Chondrocyte (in vitro differentiated cells): ENCODE measurements at regions not wholly inside any gene's neighbourhood (a gene's known extent, or its start where the extent isn't known, plus 50 kb on each side); places are given as distances from the start of the nearest gene placed in this dataset.

Source experiments
- DNase-seq: peaks from one replicate; pipeline ENCODE4 v3.0.0; 2021; ENCODE audit warnings: mixed read lengths, low spot score
- H3K27ac Mint-ChIP-seq: one replicate; pipeline ENCODE4 v1.8.0; 2021; ENCODE audit warnings: mild to moderate bottlenecking, moderate library complexity, mixed read lengths; ENCODE audit not compliant: unreplicated experiment
- H3K27me3 Mint-ChIP-seq: 2 replicates; pipeline ENCODE4 v1.8.0; 2021; ENCODE audit warnings: low read depth, mixed read lengths
- H3K36me3 Mint-ChIP-seq: 2 replicates; pipeline ENCODE4 v1.8.0; 2021; ENCODE audit warnings: low read depth, mixed read lengths
- H3K4me1 Mint-ChIP-seq: 2 replicates; pipeline ENCODE4 v1.8.0; 2021; ENCODE audit warnings: low read depth, mild to moderate bottlenecking, mixed read lengths
- H3K4me3 Mint-ChIP-seq: one replicate; pipeline ENCODE4 v1.8.0; 2021; ENCODE audit warnings: mild to moderate bottlenecking, moderate library complexity, mixed read lengths; ENCODE audit not compliant: unreplicated experiment
- H3K9me3 Mint-ChIP-seq: 2 replicates; pipeline ENCODE4 v1.8.0; 2021; ENCODE audit warnings: low read depth, mixed read lengths
- TF ChIP-seq, protein P1 (sequence below): fragments of 200-600 bp; sonication (generic); IDR thresholded peaks from 2 replicates; pipeline ENCODE4 v1.5.0; 2021; ENCODE audit warnings: antibody characterized with exemption, mild to moderate bottlenecking, moderate library complexity

DNA sequence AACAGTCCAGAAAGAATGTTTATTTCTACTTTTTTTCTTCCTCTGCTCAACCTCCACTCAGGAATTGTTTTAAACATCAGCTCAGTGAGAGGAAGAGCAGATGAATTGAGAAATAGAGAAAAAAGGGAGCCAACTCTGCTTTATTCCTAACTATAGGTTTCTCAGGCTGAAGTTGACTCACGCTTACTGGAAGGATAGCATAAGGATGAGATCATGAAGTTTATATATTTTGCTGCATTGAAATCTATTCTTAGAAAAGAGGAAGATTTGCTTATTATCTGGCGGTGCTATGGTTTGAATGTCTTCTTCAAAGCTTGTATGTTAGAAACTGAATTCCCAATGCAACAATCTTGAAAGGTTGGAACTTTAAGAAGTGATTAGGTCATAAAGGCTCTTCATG is 1673.4 kb upstream of the PCDH7 start:
- Mint-ChIP-seq H3K27me3 (no peaks in the 10 kb centered on the region), H3K9me3 (no peaks in the 10 kb centered on the region), H3K27ac (peak overlapping the region; percentile 63), H3K4me3 (no peak overlapping the region), H3K4me1 (peaks cover 14% of the 10 kb centered on the region), H3K36me3 (no peaks in the 10 kb centered on the region)
- no peak for DNase-seq
- TF ChIP-seq, protein P1, sequence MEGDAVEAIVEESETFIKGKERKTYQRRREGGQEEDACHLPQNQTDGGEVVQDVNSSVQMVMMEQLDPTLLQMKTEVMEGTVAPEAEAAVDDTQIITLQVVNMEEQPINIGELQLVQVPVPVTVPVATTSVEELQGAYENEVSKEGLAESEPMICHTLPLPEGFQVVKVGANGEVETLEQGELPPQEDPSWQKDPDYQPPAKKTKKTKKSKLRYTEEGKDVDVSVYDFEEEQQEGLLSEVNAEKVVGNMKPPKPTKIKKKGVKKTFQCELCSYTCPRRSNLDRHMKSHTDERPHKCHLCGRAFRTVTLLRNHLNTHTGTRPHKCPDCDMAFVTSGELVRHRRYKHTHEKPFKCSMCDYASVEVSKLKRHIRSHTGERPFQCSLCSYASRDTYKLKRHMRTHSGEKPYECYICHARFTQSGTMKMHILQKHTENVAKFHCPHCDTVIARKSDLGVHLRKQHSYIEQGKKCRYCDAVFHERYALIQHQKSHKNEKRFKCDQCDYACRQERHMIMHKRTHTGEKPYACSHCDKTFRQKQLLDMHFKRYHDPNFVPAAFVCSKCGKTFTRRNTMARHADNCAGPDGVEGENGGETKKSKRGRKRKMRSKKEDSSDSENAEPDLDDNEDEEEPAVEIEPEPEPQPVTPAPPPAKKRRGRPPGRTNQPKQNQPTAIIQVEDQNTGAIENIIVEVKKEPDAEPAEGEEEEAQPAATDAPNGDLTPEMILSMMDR, result no peak

DNA sequence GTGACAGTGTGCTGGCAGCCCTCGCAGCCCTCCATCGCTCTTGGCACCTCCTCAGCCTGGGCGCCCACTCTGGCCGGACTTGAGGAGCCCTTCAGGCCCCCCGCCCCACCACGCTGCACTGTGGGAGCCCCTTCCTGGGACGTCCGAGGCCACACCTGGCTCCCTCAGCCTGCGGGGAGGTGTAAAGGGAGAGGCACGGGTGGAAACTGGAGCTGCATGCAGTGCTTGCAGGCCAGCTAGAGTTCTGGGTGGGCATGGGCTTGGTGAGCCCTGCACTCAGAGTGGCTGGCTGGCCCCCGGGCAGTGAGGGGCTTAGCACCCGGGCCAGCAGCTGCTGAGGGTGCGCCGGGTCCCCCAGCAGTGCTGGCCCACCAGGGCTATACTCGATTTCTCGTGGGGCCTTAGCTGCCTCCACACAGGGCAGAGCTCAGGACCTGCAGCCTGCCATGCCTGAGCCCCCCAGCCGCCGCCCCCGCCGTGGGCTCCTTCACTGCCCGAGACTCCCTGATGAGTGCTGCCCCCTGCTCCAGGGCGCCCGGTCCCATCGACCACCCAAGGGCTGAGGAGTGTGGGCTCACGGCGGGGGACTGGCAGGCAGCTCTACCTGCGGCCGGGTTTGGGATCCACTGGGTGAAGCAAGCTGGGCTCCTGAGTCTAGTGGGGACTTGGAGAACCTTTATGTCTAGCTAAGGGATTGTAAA is 1672.7 kb upstream of the PCDH7 start:
- Mint-ChIP-seq H3K9me3 (no peaks in the 10 kb centered on the region), H3K27ac (no peak overlapping the region), H3K27me3 (no peaks in the 10 kb centered on the region), H3K4me1 (peaks cover 14% of the 10 kb centered on the region), H3K36me3 (no peaks in the 10 kb centered on the region), H3K4me3 (no peak overlapping the region)
- TF ChIP-seq, protein P1, result no peak
- peak; percentile 72 for DNase-seq

DNA sequence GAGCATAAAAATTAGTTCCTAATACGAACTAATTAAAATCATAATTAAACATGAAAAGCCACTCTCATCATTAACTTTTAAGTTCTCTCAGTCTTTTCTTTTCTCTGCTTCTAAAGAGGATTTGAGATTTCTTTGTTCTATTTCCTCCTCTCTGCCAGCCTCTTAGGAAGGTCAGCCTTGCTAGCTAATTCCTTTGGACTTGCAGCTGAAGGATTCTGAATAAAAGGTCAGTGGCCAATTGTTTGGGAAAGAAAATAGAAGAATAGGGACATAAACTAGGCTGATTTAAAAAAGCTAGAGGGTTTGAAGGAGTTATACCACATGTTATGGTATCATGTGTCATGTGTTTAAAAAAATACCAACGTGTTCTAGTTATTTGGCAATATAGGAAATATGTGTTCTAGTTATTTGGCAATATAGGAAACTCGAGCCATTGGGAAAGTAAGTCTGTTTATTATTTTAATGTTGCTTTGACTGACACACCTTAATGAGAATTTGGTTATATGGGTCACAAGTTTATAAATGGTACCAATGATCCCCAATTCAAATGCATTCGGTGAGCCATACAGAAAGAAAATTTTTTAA is 1668.7 kb upstream of the PCDH7 start:
- no peak for DNase-seq
- H3K9me3 Mint-ChIP-seq, result no peaks in the 10 kb centered on the region
- H3K4me3 Mint-ChIP-seq, result no peak overlapping the region
- H3K36me3 Mint-ChIP-seq, result no peaks in the 10 kb centered on the region
- H3K4me1 Mint-ChIP-seq, result peaks cover 9% of the 10 kb centered on the region
- TF ChIP-seq, protein P1, result no peak
- no peak overlapping the region for H3K27ac Mint-ChIP-seq
- H3K27me3 Mint-ChIP-seq, result peaks cover 4% of the 10 kb centered on the region

DNA sequence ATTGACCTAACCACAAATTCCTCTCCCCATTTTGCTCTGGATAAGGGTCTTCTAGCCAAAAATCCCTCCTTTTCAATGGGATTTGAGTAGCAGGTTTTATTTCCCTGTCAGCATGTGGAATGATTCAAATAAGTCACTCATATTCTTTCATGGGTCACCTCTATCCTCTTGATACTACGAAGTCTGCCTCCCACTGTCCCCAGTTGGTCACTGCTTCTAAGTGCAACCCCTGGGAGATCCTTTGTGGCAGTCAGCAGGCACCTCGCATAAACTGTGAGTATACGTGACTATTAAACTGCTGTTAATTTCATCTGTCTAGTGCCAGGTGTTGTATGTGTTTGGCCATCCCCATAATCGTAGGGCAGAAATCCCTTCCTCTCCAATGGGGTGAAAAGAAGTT is 1667.9 kb upstream of the PCDH7 start:
- no peaks in the 10 kb centered on the region for H3K36me3 Mint-ChIP-seq
- peaks cover 2% of the 10 kb centered on the region for H3K4me1 Mint-ChIP-seq
- H3K27me3 Mint-ChIP-seq, result peaks cover 4% of the 10 kb centered on the region
- H3K4me3 Mint-ChIP-seq, result no peak overlapping the region
- TF ChIP-seq, protein P1, result no peak
- H3K27ac Mint-ChIP-seq, result no peak overlapping the region
- no peaks in the 10 kb centered on the region for H3K9me3 Mint-ChIP-seq
- DNase-seq, result no peak

DNA sequence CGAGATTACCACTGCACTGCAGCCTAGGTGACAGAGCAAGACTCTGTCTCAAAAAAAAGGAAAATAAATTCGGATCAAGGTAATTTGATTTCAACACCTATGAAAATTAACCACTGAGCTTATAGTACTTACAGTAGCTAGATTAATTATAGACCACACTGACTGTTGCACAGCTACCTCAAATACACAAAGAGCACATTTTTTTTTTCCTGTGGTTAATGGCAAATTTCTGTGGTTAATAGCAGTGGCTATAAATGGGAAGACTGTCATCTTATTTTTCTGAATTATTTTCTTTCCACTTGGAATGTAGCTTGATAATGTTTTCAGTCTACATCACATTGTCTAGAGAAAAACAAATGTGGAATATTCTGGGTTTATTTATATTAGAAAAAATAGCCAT is 1661.6 kb upstream of the PCDH7 start:
- Mint-ChIP-seq H3K27ac (no peak overlapping the region), H3K27me3 (peaks cover 4% of the 10 kb centered on the region), H3K4me1 (no peaks in the 10 kb centered on the region), H3K4me3 (no peak overlapping the region), H3K36me3 (no peaks in the 10 kb centered on the region), H3K9me3 (no peaks in the 10 kb centered on the region)
- TF ChIP-seq, protein P1, result no peak
- no peak for DNase-seq
